Loucy (cell line): ENCODE measurements at regions not wholly inside any gene's neighbourhood (a gene's known extent, or its start where the extent isn't known, plus 50 kb on each side); places are given as distances from the start of the nearest gene placed in this dataset.

Source experiments
- H2AFZ ChIP-seq: fragments of 200-600 bp; sonication (generic); 2 replicates; pipeline ENCODE4 v1.6.0; 2016; ENCODE audit warnings: antibody characterized with exemption, mild to moderate bottlenecking, low read length, moderate library complexity
- H3F3A ChIP-seq: fragments of 200-600 bp; 2 replicates; pipeline ENCODE4 v1.6.0; 2016; ENCODE audit warnings: antibody characterized with exemption, low read depth, mild to moderate bottlenecking
- H3K27me3 ChIP-seq: fragments of 200-600 bp; sonication (generic); 2 replicates; pipeline ENCODE4 v1.6.1; 2014; ENCODE audit warnings: low read length, mild to moderate bottlenecking; ENCODE audit not compliant: insufficient read depth, poor library complexity, severe bottlenecking
- H3K36me3 ChIP-seq: fragments of 200-600 bp; sonication (generic); 2 replicates; pipeline ENCODE4 v1.6.1; 2016; ENCODE audit warnings: low read length; ENCODE audit not compliant: insufficient read depth
- H3K4me1 ChIP-seq: fragments of 200-600 bp; sonication (generic); 2 replicates; pipeline ENCODE4 v1.5.1; 2014; ENCODE audit warnings: low read length, mild to moderate bottlenecking; ENCODE audit not compliant: insufficient read depth, poor library complexity, severe bottlenecking
- H3K4me2 ChIP-seq: fragments of 200-600 bp; sonication (generic); 2 replicates; pipeline ENCODE4 v1.6.0; 2014; ENCODE audit warnings: antibody characterized with exemption, low read length, low read depth, mild to moderate bottlenecking; ENCODE audit not compliant: poor library complexity, severe bottlenecking
- H3K4me3 ChIP-seq: fragments of 200-600 bp; sonication (generic); 2 replicates; pipeline ENCODE4 v1.5.1; 2014; ENCODE audit warnings: low read length, mild to moderate bottlenecking, mixed read lengths; ENCODE audit not compliant: poor library complexity, severe bottlenecking
- H3K79me2 ChIP-seq: fragments of 200-600 bp; sonication (generic); 2 replicates; pipeline ENCODE4 v1.6.1; 2014; ENCODE audit warnings: low read length; ENCODE audit not compliant: insufficient read depth
- H3K9ac ChIP-seq: fragments of 200-600 bp; sonication (generic); 2 replicates; pipeline ENCODE4 v1.6.0; 2014; ENCODE audit warnings: mild to moderate bottlenecking, low read depth, low read length, moderate library complexity; ENCODE audit not compliant: poor library complexity, severe bottlenecking
- H3K9me2 ChIP-seq: fragments of 200-600 bp; sonication (generic); replicated peaks from 2 replicates; pipeline ENCODE4 v1.6.1; 2016; ENCODE audit warnings: low read depth, low read length, mixed read lengths
- H3K9me3 ChIP-seq: fragments of 200-600 bp; sonication (generic); 2 replicates; pipeline ENCODE4 v1.6.1; 2014; ENCODE audit warnings: mild to moderate bottlenecking, antibody characterized with exemption, low read length, low read depth; ENCODE audit not compliant: insufficient read depth
- H4K20me1 ChIP-seq: fragments of 200-600 bp; sonication (generic); 2 replicates; pipeline ENCODE4 v1.6.0; 2014; ENCODE audit warnings: antibody characterized with exemption, low read length, mild to moderate bottlenecking; ENCODE audit not compliant: insufficient read depth, poor library complexity, severe bottlenecking
- CTCF ChIP-seq: fragments of 200-600 bp; sonication (generic); conservative IDR thresholded peaks from 2 replicates; pipeline ENCODE4 v1.5.1; 2014; ENCODE audit warnings: mild to moderate bottlenecking, antibody characterized with exemption, low read length
- EZH2phosphoT487 ChIP-seq: fragments of 200-600 bp; IDR thresholded peaks from 2 replicates; pipeline ENCODE4 v1.6.1; 2018; ENCODE audit warnings: antibody characterized with exemption, mild to moderate bottlenecking, moderate library complexity, borderline replicate concordance

GRCh38 chr5:125181159-125181558, 434.7 kb upstream of the ZNF608 start:
- Histone ChIP-seq H3K9ac (no peak overlapping the region), H3K27me3 (no peaks in the 10 kb centered on the region), H3K4me2 (no peak overlapping the region), H3K79me2 (no peaks in the 10 kb centered on the region), H3K4me3 (no peak overlapping the region), H3K4me1 (no peaks in the 10 kb centered on the region), H3F3A (no peaks in the 10 kb centered on the region), H2AFZ (no peak overlapping the region), H3K36me3 (no peaks in the 10 kb centered on the region), H3K9me3 (no peaks in the 10 kb centered on the region), H3K9me2 (no peaks in the 10 kb centered on the region), H4K20me1 (no peaks in the 10 kb centered on the region)
- TF ChIP-seq CTCF: no peak

- no peak overlapping the region for H3K9ac ChIP-seq
- H3K79me2 ChIP-seq: no peaks in the 10 kb centered on the region
- no peak overlapping the region for H3K4me3 ChIP-seq
- no peaks in the 10 kb centered on the region for H4K20me1 ChIP-seq
- no peak overlapping the region for H3K4me2 ChIP-seq
- H2AFZ ChIP-seq: no peak overlapping the region
- no peaks in the 10 kb centered on the region for H3K27me3 ChIP-seq
- H3K9me2 ChIP-seq: no peaks in the 10 kb centered on the region
- TF ChIP-seq CTCF (no peak), EZH2phosphoT487 (no peak)
- H3K9me3 ChIP-seq: no peaks in the 10 kb centered on the region
- no peaks in the 10 kb centered on the region for H3K36me3 ChIP-seq
- no peaks in the 10 kb centered on the region for H3F3A ChIP-seq
- no peaks in the 10 kb centered on the region for H3K4me1 ChIP-seq
These were observed 435.5 kb upstream of the ZNF608 start for GRCh38 chr5:125181955-125182354.

- TF ChIP-seq CTCF (no peak), EZH2phosphoT487 (no peak)
These were observed 439.3 kb upstream of the ZNF608 start for GRCh38 chr5:125185740-125186139.

More at GRCh38 chr5:125185740-125186139, 439.3 kb upstream of the ZNF608 start:
- Histone ChIP-seq H3K4me1 (no peaks in the 10 kb centered on the region), H3K27me3 (no peaks in the 10 kb centered on the region), H3K9ac (no peak overlapping the region), H3F3A (no peaks in the 10 kb centered on the region), H3K4me3 (no peak overlapping the region), H3K36me3 (no peaks in the 10 kb centered on the region), H4K20me1 (no peaks in the 10 kb centered on the region), H3K9me3 (no peaks in the 10 kb centered on the region), H3K4me2 (no peak overlapping the region), H3K79me2 (no peaks in the 10 kb centered on the region), H2AFZ (no peak overlapping the region), H3K9me2 (no peaks in the 10 kb centered on the region)
